Left ventricle myocardium inferior (tissue), 1 donor: ENCODE measurements at regions not wholly inside any gene's neighbourhood (a gene's known extent, or its start where the extent isn't known, plus 50 kb on each side); places are given as distances from the start of the nearest gene placed in this dataset.

Experiments
- DNase-seq: peaks from one replicate; pipeline ENCODE4 v3.0.0-alpha.2; 2020
- H3K27ac ChIP-seq: fragments of 200-600 bp; replicated peaks from 2 replicates; pipeline ENCODE4 v1.8.0; 2021
- H3K27me3 ChIP-seq: fragments of 200-600 bp; 2 replicates; pipeline ENCODE4 v1.8.0; 2021; ENCODE audit warnings: low read depth
- H3K36me3 ChIP-seq: fragments of 200-600 bp; 2 replicates; pipeline ENCODE4 v1.8.0; 2021
- H3K4me1 ChIP-seq: fragments of 200-600 bp; 2 replicates; pipeline ENCODE4 v1.8.0; 2021
- H3K4me3 ChIP-seq: fragments of 200-600 bp; 2 replicates; pipeline ENCODE4 v1.8.0; 2021; ENCODE audit warnings: mild to moderate bottlenecking, moderate library complexity
- H3K9me3 ChIP-seq: fragments of 200-600 bp; replicated peaks from 2 replicates; pipeline ENCODE4 v1.8.0; 2021
- intact Hi-C: fragments of 100-400 bp; cut with micrococcal nuclease; formaldehyde crosslinking; loops from one replicate; pipeline ENCODE4 v1.11.0; 2022
- TF ChIP-seq, protein P1 (sequence below): fragments of 200-600 bp; IDR thresholded peaks from 2 replicates; pipeline ENCODE4 v1.8.0; 2021; ENCODE audit warnings: antibody characterized with exemption, mild to moderate bottlenecking, borderline replicate concordance
- donor health status: DM: no; HTN: yes; CAD: no; lungs with severe emphysema.

DNA sequence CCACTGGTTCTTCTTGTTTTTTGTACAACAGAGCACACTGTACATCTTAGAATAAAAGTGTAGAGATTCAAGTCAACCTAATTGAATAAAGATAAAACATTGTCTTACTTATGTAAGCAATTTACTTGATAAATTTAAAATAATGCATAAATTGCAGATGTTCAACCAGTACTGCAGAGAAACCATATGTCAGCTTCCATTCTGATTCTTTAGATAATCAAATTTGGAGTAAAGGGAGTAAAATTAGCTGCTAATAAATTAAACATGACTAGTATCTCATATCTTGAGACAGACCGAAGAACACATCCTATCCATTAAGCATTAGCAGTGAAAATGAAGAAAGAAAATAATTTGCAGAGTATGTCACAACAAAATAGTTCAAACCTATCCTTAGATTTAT, 261.2 kb downstream of the GASK1B start:
- Histone ChIP-seq H3K9me3 (no peaks in the 10 kb centered on the region), H3K27ac (no peak overlapping the region)
- intact Hi-C loops = no loop called here

GRCh38 chr4:157908691-157909090, 264.1 kb downstream of the GASK1B start:
- H3K4me3 ChIP-seq = no peak overlapping the region
- H3K27ac ChIP-seq = no peak overlapping the region
- DNase-seq = no peak
- TF ChIP-seq, protein P1, sequence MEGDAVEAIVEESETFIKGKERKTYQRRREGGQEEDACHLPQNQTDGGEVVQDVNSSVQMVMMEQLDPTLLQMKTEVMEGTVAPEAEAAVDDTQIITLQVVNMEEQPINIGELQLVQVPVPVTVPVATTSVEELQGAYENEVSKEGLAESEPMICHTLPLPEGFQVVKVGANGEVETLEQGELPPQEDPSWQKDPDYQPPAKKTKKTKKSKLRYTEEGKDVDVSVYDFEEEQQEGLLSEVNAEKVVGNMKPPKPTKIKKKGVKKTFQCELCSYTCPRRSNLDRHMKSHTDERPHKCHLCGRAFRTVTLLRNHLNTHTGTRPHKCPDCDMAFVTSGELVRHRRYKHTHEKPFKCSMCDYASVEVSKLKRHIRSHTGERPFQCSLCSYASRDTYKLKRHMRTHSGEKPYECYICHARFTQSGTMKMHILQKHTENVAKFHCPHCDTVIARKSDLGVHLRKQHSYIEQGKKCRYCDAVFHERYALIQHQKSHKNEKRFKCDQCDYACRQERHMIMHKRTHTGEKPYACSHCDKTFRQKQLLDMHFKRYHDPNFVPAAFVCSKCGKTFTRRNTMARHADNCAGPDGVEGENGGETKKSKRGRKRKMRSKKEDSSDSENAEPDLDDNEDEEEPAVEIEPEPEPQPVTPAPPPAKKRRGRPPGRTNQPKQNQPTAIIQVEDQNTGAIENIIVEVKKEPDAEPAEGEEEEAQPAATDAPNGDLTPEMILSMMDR = no peak
- intact Hi-C loops = no loop called here
- H3K4me1 ChIP-seq = no peaks in the 10 kb centered on the region
- no peaks in the 10 kb centered on the region for H3K9me3 ChIP-seq
- no peaks in the 10 kb centered on the region for H3K36me3 ChIP-seq
- no peaks in the 10 kb centered on the region for H3K27me3 ChIP-seq

More for the DNA sequence above, 261.2 kb downstream of the GASK1B start:
- TF ChIP-seq, protein P1 = no peak
- no peaks in the 10 kb centered on the region for H3K36me3 ChIP-seq
- no peaks in the 10 kb centered on the region for H3K4me1 ChIP-seq
- no peaks in the 10 kb centered on the region for H3K27me3 ChIP-seq
- H3K4me3 ChIP-seq = no peak overlapping the region
- DNase-seq = no peak

GRCh38 chr4:157908031-157908430, 264.8 kb downstream of the GASK1B start:
- Histone ChIP-seq H3K4me3 (no peak overlapping the region), H3K4me1 (no peaks in the 10 kb centered on the region), H3K36me3 (no peaks in the 10 kb centered on the region), H3K9me3 (no peaks in the 10 kb centered on the region), H3K27me3 (no peaks in the 10 kb centered on the region), H3K27ac (no peak overlapping the region)
- intact Hi-C loops = no loop called here
- DNase-seq = no peak
- TF ChIP-seq, protein P1 = no peak

DNA sequence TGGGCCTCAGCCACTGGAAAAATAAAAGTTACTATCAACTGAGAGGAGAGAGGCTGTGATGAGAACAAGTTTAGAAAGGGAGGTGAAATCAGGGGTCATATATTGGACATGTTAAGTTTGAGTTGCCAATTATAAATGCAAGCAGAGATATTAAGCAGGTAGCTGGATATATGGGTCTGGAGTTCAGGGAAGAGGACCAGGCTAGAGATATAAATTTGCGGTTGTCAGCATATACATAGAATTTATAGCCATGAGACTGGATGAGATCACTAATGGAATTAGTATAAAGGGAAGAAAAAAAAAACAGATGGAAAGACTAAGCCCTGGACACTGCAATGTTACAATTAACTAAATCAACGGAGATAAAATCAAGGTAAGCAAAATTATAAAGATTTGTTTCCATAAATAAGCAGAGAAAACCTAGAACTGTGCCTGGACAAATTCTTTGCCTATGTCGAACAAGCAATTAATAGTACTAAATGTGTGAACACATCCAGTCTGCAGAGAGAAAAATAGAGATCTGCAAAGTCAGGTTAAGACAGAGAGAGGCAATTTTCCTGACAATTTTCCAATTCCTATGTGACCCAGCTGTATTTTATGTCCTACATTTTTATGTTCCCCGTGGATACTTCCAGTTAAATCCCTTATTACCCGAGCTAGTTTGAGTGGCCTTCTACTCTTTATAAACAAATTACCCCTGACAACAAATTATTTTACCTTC, 265.4 kb downstream of the GASK1B start:
- no peaks in the 10 kb centered on the region for H3K4me1 ChIP-seq
- H3K27me3 ChIP-seq = no peaks in the 10 kb centered on the region
- H3K36me3 ChIP-seq = no peaks in the 10 kb centered on the region
- TF ChIP-seq, protein P1 = no peak
- H3K4me3 ChIP-seq = no peak overlapping the region
- no peak overlapping the region for H3K27ac ChIP-seq
- DNase-seq = no peak
- intact Hi-C loops = no loop called here
- H3K9me3 ChIP-seq = no peaks in the 10 kb centered on the region

- Histone ChIP-seq H3K9me3 (peaks cover 12% of the 10 kb centered on the region), H3K4me3 (no peak overlapping the region), H3K36me3 (no peaks in the 10 kb centered on the region), H3K27me3 (no peaks in the 10 kb centered on the region), H3K4me1 (no peaks in the 10 kb centered on the region), H3K27ac (no peak overlapping the region)
- DNase-seq = no peak
- intact Hi-C loops = no loop called here
- TF ChIP-seq, protein P1 = no peak
These were observed 273.8 kb downstream of the GASK1B start for GRCh38 chr4:157898836-157899605.
